ENCODE measurements at regions not wholly inside any gene's neighbourhood (a gene's known extent, or its start where the extent isn't known, plus 50 kb on each side); places are given as distances from the start of the nearest gene placed in this dataset.

DNA sequence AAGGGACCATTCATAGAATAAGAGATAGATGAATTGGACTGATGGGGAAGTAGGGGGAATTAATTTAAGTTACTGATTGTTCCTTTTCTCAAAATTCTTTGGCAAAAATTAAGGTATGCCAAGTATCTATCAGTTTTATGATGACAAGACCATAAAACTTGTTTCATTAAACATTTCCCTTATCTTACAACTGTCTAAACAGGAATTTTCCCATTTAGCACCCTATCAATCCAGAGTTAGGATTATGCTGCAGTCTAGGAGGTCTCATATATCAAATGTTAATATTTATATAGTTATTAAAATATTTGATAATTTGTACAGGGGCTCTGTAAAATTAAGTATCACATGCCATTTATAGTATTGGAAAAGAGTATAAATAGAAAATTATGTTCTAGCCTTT is 51.5 kb upstream of the ARID1B start:
- no peaks in the 10 kb centered on the region for H3K9me3 ChIP-seq
- no peaks in the 10 kb centered on the region for H3K27me3 ChIP-seq
- DNase-seq, result no peak
- intact Hi-C loops (cut with DNase I), result no loop called here
- no peak overlapping the region for H3K27ac ChIP-seq
- H3K4me1 ChIP-seq, result peaks cover 23% of the 10 kb centered on the region
- peak; percentile 62 for ATAC-seq
- no peak for TF ChIP-seq POLR2A (IDR thresholded peaks at IDR 0.05)
- TF ChIP-seq, protein P1, sequence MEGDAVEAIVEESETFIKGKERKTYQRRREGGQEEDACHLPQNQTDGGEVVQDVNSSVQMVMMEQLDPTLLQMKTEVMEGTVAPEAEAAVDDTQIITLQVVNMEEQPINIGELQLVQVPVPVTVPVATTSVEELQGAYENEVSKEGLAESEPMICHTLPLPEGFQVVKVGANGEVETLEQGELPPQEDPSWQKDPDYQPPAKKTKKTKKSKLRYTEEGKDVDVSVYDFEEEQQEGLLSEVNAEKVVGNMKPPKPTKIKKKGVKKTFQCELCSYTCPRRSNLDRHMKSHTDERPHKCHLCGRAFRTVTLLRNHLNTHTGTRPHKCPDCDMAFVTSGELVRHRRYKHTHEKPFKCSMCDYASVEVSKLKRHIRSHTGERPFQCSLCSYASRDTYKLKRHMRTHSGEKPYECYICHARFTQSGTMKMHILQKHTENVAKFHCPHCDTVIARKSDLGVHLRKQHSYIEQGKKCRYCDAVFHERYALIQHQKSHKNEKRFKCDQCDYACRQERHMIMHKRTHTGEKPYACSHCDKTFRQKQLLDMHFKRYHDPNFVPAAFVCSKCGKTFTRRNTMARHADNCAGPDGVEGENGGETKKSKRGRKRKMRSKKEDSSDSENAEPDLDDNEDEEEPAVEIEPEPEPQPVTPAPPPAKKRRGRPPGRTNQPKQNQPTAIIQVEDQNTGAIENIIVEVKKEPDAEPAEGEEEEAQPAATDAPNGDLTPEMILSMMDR (IDR thresholded peaks at IDR 0.05), result no peak
- no peaks in the 10 kb centered on the region for H3K36me3 ChIP-seq (replicated peaks in 1 of 2; ENCODE audit: insufficient read depth in 1 of 2, low read depth in 2 of 2)
- no peak overlapping the region for H3K4me3 ChIP-seq

DNA sequence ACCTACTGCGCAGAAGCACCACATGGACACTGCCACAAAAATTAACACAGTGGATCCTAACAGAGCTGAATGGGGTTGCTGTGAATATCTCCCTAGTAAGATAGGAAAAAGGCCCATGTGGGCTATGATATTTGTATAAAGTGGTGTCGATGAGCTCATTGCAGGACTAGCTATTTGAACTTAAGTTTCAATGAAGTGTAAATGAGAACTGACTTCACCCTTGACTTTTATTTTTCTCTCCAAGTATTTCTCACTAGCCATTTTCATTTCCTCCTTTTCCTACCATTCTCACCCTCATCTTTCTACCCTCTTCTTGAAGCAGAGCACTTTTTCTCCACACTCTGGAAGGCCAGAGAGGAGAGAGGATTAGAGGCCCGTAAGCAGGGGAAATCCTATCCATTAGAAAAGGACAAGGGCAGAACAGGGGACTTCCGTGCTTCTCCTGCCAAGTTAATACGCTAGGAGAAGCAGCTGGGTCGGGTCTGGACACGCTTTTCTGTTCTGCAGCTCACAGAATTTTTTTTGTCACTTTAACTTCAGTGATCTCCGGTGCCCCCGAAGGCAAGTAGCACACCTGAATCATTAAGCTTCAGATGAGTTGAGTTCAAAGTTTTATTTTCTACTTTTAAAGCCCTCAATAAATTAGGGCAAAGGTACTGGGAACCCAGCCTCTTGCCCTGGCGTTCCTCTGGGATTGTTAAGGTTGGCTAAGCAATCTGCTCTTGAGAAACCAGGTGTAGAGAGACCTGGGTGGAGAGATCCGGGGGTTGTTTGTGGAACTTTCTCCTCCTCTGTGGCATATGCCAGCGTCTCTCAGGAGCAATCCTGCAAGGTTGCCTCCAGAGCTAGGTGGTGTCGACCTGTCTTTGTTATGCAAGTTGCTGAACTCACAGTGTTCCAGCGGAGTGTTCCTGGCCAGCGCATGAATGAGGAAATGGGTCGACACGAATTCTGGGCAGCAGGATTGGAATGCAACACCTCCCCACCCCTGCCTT is 56.2 kb upstream of the ARID1B start:
- peak overlapping the region; percentile 92 to 97 (median 96) for H3K27ac ChIP-seq
- WGBS, 2 donors, result 17 to 23% methylated on average over 16 to 17 of the region's 17 CpGs
- peak; percentile 72 to 82 (median 76) for DNase-seq
- H3K4me3 ChIP-seq, result no peak overlapping the region
- intact Hi-C loops (cut with DNase I), result no loop called here
- TF ChIP-seq POLR2A (IDR thresholded peaks at IDR 0.05), result peak in 2 of 3 donors; percentile 72 to 80
- TF ChIP-seq, protein P1 (IDR thresholded peaks at IDR 0.05), result no peak
- peaks cover 43% of the 10 kb centered on the region for H3K4me1 ChIP-seq
- no peaks in the 10 kb centered on the region for H3K36me3 ChIP-seq (replicated peaks in 1 of 2; ENCODE audit: insufficient read depth in 1 of 2, low read depth in 2 of 2)
- ATAC-seq, result peak; percentile 53
- no peaks in the 10 kb centered on the region for H3K27me3 ChIP-seq
- no peaks in the 10 kb centered on the region for H3K9me3 ChIP-seq

DNA sequence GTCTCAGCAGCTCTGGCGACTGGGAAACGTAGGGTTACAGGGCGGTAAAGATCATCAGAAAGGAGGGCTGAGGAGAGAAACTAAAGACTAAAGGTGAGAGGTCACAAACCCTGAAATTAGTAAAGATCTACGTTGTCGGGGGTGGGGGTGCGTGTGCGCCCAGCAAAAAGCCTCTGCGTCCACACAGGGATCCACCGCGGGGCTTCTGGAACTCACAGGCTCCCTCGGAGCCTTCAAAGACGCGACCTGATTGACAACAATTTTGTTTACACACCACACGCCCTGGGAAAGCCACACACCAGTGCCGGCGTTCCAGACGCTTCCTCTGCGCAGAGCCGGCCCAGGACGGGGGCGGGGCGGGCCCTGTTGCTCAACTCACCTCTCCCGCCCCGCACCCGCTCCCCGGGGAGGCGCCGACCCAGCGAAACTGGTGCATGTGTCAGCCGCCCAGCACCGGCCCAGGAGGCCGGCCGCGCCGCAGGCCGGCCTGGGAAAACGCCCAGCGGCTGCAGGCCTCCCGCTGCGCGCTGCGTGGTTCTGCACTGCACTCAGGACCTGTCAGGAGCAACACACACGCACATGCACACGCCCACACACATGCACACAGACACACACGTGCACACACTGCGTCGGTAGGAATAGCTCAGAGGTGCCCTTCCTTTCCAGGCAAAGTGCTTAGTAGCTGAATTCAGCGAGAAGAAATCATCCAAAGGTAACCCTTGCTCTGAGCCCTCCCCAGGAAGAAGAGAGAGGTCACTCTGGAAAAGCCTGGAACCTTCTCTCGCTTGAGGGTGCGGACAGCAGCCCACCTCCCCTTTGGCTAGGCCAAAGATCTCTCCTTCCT is 57.2 kb upstream of the ARID1B start:
- H3K4me1 ChIP-seq, result peaks cover 41% of the 10 kb centered on the region
- peak; percentile 74 to 84 (median 81) for TF ChIP-seq POLR2A (IDR thresholded peaks at IDR 0.05)
- TF ChIP-seq, protein P1 (IDR thresholded peaks at IDR 0.05), result no peak
- peak overlapping the region in 1 of 2 donors; percentile 19 for H3K4me3 ChIP-seq
- intact Hi-C loops (cut with DNase I), result no loop called here
- H3K36me3 ChIP-seq (replicated peaks in 1 of 2; ENCODE audit: insufficient read depth in 1 of 2, low read depth in 2 of 2), result no peaks in the 10 kb centered on the region
- no peaks in the 10 kb centered on the region for H3K27me3 ChIP-seq
- no peaks in the 10 kb centered on the region for H3K9me3 ChIP-seq
- WGBS, 2 donors, result 3 to 6% methylated on average over 13 to 49 of the region's 50 CpGs
- H3K27ac ChIP-seq, result peak overlapping the region; percentile 92 to 97 (median 96)
- DNase-seq (peak; percentile 97 to 99 (median 98)), ATAC-seq (peak; percentile 96)

DNA sequence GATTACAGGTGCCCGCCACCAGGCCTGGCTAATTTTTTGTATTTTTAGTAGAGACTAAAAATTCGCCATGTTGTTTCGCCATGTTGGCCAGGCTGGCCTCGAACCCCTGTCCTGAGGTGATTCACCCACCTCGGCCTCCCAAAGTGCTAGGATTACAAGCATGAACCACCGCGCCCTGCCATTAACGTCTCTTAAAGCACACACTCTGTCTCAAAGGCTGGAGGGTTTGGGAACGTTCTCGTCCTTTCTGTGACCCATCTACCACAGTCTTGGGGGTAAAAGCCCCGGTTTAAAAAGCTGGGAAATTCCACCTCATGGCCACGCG is 57.8 kb upstream of the ARID1B start:
- DNase-seq (peak in 1 of 4 donors; percentile 13), ATAC-seq (no peak)
- intact Hi-C loops (cut with DNase I), result no loop called here
- H3K9me3 ChIP-seq, result no peaks in the 10 kb centered on the region
- H3K4me1 ChIP-seq, result peaks cover 38% of the 10 kb centered on the region
- 59 to 71% methylated on average over 13 of the region's 13 CpGs for WGBS, 2 donors
- TF ChIP-seq, protein P1 (IDR thresholded peaks at IDR 0.05), result peak in 1 of 7 experiments; percentile 3
- TF ChIP-seq POLR2A (IDR thresholded peaks at IDR 0.05), result no peak
- H3K27ac ChIP-seq, result peak overlapping the region; percentile 92 to 97 (median 96)
- no peaks in the 10 kb centered on the region for H3K27me3 ChIP-seq
- H3K36me3 ChIP-seq (replicated peaks in 1 of 2; ENCODE audit: insufficient read depth in 1 of 2, low read depth in 2 of 2), result no peaks in the 10 kb centered on the region
- peak overlapping the region in 1 of 2 donors; percentile 19 for H3K4me3 ChIP-seq

All from body of pancreas (tissue), 4 donors.